HG03342 (cell line): ENCODE measurements at regions not wholly inside any gene's neighbourhood (a gene's known extent, or its start where the extent isn't known, plus 50 kb on each side); places are given as distances from the start of the nearest gene placed in this dataset.

ENCODE experiments used
- ATAC-seq: cut with Tn5 transposase; IDR thresholded peaks from one replicate; pipeline ENCODE4 v1.9.1; 2021; ENCODE audit warnings: mild to moderate bottlenecking, moderate library complexity; ENCODE audit not compliant: unreplicated experiment

DNA sequence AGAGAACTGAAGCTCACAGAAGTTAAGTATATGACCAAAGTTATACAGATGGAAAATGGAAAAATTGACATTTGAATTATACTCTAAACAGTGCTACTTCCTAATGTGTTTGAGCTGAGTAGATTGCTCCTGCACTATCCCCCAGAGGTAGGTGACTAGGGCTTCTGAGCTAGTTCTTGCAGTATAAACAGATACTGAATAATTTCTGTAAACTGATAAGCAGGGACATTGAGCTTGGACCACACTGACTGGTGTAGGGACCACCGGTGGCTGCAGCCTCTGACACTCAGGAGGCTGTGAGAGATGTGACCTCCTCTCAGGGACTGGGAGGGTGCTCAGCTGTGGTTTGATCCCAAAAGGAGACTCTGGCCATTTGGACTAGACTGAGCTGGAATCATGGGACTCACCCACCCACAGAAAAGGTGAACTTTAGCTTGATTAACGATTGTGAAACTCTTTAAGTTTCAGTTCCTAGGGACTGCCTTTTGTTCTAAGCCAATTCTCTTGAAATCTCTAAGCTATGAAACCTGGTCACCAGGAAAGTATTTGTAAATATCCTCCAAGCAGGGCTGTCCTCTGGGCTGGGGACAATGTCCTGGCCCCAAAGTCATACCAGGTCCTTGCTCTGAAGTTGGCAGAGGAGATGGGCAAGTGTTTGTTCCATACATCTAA lies 291.5 kb downstream of the SEC61B start:
- ATAC-seq, result peak; percentile 60

- ATAC-seq, result peak; percentile 56
Observed at GRCh38 chr9:99515093-99515492, 293.0 kb downstream of the SEC61B start.

DNA sequence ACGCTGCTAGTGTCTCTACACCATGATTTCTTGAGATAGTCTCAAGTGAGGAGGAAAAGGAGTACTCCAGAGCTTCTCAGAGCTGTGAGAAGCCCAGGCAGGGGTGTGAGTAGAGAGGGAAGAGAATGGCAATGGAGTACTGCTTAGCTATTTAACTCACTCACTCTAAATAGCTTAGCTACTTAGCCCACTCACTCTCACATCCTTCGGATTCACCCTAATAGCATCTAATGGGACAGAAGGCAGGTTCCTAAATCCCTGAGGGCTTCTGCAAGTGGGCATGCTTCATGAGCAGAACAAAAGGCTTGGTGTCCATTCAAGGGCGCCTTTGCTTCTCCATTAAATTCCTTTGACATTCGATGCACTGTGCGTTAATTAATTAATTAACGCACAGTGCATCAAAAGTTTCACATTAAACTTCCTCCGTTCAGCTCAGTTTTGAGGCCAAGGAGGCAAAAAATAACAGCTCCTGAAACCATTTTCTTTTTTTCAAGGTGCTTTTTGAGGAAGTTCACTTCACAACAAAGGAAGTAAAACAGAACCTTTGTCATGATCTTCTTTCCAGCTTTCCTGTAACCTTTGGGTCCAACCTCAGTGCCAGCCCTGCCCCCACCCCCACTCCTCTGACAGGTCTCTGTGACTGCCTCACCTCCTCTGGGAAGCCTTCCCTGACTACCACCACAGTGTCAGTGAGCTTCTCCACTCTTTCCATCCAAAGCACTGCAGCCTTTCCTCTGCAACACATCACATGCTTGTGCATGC lies 294.0 kb downstream of the SEC61B start:
- no peak for ATAC-seq

GRCh38 chr9:99516657-99517049 lies 294.6 kb downstream of the SEC61B start:
- no peak for ATAC-seq

DNA sequence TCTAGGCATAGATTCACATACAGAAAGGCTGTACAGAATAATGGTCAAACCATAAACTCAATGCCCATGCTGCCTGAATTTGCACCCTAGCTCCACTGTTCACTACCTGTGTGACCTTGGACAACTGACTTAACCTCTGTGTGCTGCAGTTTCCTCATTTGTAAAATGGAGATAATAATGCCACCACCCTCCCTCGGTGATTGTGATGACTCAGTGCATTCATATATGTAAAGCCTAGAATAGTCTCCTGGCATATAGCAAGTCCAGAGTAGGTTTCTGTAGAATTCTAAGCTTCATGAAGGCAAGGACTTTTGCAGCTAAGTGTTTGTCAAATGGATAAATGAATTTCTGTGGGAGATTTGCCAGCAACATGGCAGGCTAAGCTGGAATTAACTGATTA lies 297.8 kb upstream of the NR4A3 start:
- ATAC-seq, result no peak

GRCh38 chr9:99531313-99531712 lies 290.4 kb upstream of the NR4A3 start:
- no peak for ATAC-seq

DNA sequence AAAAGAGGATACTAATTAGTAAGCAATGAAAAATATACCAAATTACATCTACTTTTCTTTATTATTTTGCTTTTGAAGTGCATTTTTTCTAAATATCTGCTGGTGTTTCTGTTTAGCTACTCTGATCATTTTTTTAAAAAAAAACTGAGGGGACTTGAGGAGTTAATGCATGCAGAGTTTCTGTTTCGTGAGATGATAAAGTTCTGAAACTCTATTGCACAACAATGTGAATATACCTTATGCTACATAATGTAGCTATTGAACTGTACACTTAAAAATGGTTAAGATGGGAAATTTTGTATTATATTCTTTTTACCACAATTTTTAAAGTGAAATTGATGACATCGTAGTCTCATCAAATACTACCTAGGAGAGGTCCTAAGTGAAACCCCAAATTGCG lies 288.3 kb upstream of the NR4A3 start:
- ATAC-seq, result no peak

DNA sequence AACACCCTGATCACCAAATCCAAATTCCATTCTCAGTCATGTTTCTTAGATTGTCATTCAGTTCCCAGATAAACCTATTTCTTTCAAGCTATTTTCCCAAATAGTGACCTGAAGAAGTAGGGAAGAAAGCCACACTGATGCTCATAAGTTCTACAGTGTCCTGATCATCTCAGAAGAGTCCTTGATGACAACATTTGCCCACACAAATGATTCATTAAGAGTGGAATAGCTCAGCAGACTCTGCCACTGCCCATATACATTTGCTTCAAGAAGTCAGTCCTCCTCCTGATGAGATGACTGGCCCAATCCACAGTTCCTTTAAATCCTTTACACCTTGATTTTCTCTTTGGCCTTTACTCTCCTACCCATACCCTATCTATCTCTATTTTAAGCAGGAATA lies 283.7 kb upstream of the NR4A3 start:
- no peak for ATAC-seq

DNA sequence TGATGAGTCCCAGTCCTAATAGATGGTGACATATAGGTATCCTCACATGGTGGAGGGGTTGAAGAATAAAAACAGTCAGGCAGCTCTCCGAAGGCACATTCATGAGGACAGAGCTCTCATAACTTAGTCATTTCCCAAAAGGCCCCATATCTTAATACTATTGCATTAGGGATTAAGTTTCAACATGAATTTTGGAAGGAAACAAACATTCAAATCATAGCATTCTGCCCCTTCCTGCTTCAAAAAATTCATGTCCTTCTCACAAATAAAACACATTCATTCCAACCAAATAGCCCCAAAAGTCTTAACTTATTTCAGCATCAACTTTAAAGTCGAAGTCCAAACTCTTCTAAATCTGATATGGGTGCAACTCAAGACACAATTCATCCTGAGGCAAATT lies 277.2 kb upstream of the NR4A3 start:
- ATAC-seq, result no peak

- ATAC-seq, result no peak
Observed at GRCh38 chr9:99549441-99549840, 272.2 kb upstream of the NR4A3 start.

DNA sequence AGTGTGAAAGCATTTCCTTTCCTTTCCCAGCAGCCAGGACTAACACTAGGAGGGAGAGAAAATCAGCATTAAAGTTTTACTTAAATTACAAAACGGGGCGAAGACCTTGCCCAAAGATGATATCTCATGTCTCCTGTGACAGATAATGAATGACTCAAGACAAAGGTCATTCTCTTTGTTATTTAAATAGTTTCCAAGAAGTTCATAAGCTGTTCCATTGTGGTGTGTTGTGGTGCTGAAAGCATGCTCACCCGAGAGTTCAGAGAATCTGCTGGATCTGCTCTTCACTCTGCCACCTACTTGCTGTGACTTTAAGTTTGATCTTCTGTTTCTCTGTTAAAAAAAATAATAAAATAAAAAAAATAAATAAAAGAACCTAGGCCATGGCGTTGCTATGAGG lies 265.9 kb upstream of the NR4A3 start:
- ATAC-seq, result no peak

- no peak for ATAC-seq
Observed at GRCh38 chr9:99556998-99557397, 264.7 kb upstream of the NR4A3 start.

- ATAC-seq, result no peak
Observed at GRCh38 chr9:99557816-99558215, 263.9 kb upstream of the NR4A3 start.

GRCh38 chr9:99559776-99560175 lies 261.9 kb upstream of the NR4A3 start:
- ATAC-seq, result no peak

DNA sequence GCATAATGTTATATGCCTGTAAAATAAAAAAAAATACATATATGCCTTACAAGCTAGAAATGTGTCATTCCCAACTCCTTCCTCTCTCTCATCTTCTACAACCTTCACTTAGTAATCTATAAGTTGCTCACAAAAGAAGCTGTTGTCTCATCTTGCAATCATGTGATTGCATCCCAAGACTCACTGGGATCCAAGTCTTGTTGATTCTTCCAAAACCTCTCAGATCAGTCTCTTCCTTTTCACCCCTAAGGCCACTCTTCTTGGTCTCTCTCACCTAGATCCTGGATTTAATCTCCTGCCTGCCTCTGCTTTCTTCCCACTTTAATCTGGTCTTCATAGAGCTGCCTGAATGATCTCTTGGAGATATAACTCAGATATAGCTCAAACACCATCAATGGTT lies 261.1 kb upstream of the NR4A3 start:
- no peak for ATAC-seq

DNA sequence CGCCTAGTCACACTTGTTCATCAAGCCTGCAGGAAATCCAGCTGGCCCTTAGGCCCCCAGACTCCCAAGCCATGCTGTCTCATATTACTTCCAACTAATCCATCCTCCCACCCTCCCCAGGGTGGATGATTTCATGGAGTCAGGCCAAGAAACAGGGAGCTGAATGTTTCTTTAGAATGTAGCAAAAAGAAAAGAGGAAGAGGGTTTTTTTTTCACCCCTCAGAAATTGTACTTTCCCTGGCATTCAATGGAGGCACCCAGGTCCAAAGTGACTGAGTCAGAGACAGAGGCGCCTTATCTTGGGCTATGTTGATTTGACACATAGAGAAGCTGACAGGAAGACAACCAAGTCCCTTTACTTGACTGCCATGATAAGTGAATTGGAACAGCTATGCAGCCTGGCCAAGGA lies 260.2 kb upstream of the NR4A3 start:
- no peak for ATAC-seq

DNA sequence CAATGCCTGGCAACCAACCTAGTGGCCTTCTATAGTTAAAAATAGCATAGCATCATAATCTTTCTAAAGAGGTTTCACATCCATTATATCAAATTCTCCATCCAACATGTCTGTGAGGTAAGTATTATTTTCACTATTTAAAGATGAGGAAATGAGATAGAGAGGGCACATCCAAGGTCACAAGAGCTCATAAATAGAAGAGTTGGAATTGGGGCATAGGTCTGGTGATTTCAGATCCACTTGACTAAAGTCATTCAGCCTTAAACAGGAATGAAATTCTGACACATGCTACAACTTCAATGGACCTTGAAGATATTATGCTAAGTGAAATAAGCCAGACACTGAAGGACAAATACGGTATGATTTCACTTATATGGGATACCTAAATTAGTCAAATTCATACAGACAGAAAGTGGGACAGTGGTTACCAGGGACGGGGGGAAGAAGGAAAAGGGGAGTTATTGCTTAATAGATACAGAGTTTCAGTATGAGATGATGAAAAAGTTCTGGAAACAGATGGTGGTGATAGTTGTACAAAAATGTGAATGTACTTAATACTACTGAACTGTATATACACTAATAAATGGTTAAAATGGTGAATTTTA lies 259.6 kb upstream of the NR4A3 start:
- ATAC-seq, result no peak

GRCh38 chr9:99563364-99563763 lies 258.3 kb upstream of the NR4A3 start:
- no peak for ATAC-seq

- no peak for ATAC-seq
Observed at GRCh38 chr9:99565203-99565602, 256.5 kb upstream of the NR4A3 start.

DNA sequence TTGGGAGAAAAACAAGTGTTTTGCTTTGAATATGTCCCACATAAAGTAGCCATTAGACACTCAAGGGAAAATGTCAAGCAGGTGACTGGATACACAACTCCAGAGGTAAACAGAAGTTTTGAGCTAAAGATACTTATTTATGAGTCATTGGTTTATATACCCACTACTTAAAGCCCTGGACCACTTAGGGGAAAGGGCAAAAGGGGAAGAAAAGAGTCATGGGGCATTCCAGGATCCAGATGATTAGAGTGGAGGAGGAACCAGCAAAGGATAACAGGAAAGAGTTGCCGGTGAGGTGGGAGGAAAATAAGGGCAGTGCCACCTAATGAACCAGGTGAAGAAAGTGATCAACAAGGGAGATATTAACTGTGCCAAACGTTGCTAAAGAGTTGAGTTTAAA lies 254.2 kb upstream of the NR4A3 start:
- no peak for ATAC-seq

DNA sequence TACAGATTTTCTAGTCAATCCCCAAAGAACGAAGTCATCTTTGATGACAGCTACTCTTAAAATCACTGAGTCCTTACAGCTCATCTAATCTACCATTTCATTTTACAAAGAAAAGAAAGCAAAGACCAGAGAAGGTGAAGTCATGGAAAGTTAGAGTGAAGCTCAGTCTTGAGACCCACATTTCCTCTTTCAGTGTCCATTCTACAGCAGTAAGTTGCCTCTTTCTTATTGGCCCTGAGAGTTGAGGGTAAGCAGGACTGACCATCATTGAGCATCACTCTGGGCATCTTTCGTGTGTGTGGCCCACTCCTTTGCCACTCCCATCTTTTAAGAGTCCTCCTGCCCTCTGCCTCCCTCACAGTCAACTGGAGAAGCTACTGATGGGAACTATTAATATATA lies 251.8 kb upstream of the NR4A3 start:
- ATAC-seq, result no peak

- ATAC-seq, result no peak
Observed at GRCh38 chr9:99572567-99572966, 249.1 kb upstream of the NR4A3 start.
